HG02970 (cell line): ENCODE measurements at regions not wholly inside any gene's neighbourhood (a gene's known extent, or its start where the extent isn't known, plus 50 kb on each side); places are given as distances from the start of the nearest gene placed in this dataset.
"Not testable (repeated sequence)": the region's sequence is repeated elsewhere in the genome, so short reads cannot be mapped to it uniquely, and the experiment has no call there.

Experiments used
- ATAC-seq: cut with Tn5 transposase; IDR thresholded peaks from one replicate; pipeline ENCODE4 v1.9.1; 2021; ENCODE audit warnings: mild to moderate bottlenecking, moderate library complexity, moderate number of reproducible peaks; ENCODE audit not compliant: unreplicated experiment, low FRiP score

DNA sequence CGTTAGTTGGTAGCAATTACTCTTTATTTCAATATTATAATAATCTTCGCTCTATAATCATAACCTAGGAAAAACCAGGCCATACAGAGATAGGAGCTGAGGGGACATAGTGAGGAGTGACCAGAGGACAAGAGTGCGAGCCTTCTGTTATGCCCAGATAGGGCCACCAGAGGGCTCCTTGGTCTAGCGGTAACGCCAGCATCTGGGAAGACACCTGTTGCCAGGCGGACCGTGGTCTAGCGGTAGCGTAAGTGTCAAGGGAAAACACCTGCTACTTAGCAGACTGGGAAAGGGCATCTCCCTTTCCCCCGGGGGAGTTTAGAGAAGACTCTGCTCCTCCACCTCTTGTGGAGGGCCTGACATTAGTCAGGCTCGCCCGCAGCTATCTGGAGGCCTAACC is 1395.1 kb downstream of the ADGRL3 start:
- ATAC-seq: not testable (repeated sequence)

DNA sequence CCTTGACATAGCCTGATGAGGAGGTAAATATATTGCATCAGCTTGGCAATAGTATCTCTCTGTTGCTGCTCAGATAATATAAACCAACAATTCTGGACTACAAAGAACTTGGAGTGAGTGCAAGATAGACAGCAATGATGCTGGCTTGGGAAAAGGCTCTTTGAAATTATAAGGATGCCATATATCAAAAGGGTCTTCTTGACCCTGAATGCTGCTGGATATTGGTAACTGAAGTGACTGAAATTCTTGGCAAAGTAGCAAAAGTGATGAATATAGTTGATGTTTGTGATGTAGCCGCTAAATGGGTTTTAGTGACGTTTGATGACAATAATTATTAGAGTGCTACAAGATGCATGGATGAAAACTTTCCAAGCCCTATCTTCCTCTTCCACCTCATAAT is 1391.6 kb downstream of the ADGRL3 start:
- no peak for ATAC-seq

DNA sequence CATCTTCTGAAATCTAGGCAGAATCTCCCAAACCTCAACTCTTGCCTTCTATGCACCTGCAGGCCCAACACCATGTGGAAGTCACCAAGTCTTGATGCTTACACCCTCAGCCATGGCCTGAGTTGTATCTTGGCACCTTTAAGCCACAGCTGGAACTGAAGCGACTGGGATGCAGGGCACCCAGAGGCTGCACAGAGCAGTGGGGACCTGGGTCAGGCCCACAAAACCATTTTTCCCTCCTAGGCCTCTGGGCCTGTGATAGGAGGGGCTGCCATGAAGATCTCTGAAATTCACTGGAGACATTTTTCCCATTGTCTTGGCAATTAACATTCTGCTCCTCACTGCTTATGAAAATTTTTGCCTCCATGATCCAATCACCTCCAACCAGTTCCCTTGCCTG is 1388.5 kb downstream of the ADGRL3 start:
- ATAC-seq: no peak

DNA sequence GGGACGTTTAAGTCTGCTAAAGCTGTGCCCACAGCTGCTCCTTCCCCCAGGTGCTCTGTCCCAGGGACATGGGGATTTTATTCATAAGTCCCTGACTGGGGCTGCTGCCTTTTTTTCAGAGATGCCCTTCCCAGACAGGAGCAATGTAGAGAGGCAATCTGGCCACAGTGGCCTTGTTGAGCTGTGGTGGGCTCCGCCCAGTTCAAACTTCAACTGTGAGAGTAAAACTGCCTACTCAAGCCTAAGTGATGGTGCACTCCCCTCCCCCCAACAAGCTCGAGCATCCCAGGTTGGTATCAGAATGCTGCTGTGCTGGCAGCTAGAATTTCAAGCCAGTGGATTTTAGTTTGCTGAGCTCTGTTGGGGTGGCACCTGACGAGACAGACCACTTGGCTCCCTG is 1371.4 kb downstream of the ADGRL3 start:
- ATAC-seq: no peak

DNA sequence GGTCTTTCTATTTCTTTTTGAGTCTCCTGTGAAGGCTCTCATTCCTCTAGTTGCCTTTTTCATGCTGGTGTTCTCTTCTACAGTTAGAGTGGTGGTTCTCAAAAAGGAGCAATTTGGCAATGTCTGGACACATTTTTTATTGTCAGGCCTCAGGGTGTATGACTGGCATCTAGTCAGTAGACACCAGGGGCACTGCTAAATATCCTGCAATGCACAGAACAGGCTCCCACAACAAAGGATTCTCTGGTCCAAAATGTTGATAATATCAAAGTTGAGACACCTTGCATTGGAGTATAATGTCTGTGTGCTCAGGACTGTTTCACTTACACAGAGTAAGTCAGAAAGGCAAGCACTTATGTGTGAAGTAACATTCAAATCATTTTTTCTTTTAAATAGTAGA is 1360.7 kb downstream of the ADGRL3 start:
- ATAC-seq: no peak

DNA sequence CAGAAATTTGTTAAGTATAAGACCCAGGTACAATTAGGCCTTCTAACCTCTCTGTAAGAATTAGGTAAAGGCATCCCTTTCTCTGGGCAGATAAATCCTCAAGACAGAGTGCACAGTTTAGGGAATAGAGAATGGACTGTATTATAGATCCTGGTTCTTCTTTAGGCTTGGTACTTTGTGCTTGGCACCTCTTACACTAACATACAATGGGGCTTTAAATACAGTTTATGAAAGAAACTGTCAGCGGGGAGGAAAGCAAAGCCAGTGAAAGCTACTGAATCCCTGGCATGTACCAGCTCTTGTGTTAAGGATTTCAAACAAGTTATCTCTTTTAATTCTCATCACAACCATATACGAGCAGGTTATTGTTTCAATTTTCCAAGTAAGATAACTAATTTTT is 1350.0 kb downstream of the ADGRL3 start:
- no peak for ATAC-seq

DNA sequence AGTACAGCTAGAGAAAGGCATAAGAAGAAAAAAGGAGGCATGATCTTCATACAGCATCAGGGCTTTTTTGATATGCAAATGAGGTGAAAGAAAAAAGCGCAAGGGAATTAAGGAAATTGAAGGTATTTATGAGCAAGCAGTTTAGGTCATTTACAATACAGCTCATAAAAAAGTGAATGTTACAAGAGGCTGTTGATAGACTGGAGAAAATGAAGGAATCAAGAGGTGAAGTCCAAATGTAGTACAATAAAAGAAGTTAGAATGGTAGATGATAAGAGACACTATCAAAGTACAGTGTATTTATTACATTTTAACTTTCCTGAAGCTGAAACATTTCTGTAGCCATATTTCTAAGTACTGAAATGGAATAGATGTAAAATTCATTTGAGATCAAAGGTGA is 1349.5 kb downstream of the ADGRL3 start:
- no peak for ATAC-seq

DNA sequence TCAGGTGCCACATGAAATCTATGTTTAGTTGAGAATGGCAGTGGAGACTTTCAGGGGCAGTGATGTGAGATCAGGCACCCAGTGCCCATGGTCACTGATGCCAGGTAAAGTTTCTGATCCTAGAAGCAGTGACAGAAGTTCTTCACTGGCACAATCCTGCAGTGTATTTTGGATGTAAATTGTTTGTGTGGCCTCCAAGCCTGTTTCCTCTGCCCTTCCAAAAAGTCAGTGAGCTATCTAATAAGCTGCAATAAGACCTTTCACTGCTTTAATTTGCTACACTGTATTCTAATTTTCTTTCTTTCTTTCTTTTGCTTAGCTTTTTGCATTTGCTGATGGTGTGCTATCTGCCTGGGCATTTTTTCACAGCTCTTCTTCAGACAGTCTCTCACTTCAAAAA is 1348.6 kb downstream of the ADGRL3 start:
- ATAC-seq: no peak

DNA sequence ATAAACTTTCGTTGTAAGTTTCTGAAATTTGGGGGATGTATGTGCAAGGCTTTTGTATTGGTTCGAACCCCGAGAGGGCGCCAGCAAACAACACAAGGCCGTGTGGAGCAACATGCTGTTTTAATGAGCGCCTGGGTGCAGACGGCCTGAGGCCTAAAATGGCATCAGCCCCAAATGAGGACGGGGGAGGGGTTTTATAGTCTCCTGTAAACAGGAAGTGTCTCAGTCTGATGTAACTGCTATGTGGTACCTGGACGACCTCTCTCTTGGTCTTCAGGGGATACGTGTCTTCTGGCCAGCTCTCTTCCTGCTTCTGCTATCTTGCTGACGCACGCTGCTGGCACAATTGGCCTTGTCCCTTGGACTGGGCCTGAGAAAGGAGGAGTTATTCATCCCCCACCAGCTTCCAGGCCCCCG is 1348.0 kb downstream of the ADGRL3 start:
- no peak for ATAC-seq

DNA sequence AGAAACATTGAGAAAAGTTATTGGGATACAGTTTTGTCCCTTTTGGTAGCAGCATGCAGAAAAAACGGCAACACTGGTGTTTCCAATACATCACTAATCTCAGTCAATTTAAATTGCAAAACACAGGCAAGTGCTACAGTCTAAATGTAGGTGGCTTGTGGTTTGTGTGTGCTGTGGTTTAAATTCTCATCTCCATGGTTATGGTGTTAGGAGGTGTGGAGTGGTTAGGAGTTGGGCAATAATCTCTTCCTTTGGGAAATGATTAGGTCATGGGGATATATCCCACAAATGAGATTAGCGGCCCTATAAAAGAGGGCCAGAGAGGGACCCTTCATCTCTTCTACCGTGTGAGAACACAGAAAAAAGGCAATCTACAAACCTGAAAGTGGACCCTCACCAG is 1344.3 kb downstream of the ADGRL3 start:
- ATAC-seq: no peak

DNA sequence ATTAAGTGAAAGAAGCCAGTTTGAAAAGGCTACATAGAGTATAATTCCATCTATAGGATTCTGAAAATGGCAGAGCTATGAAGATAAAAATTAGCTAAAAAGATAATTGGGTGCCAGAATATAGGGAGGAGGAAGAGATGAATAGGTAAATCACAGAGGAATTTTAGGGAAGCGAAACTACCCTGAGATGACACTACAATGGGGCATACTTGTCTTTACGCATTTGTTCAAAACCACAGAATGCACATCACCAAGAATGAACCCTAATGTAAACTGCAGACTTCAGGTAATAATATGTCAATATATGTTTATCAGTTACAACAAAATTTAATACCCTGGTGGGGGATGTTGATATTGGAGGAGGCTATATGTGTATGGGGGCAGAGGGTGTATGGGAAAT is 1342.9 kb downstream of the ADGRL3 start:
- ATAC-seq: no peak

DNA sequence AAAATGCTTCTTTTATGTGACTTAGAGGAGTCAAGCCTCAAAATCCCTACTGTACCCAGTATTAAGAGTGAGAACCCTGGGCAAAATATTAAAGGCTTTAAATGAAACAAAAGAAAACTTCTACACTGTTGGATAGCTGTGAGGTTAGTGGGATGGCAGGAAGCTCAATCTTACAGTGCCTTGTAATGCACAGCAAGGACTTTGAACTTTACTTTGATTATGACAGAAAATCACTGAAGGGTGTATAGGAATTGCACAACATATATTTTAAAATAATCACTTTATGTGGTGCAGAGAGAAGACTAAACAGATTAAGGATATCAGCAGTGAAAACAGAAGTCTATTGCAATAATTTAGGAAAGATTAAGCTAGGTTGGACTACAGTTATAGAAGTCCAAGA is 1333.4 kb downstream of the ADGRL3 start:
- ATAC-seq: no peak

DNA sequence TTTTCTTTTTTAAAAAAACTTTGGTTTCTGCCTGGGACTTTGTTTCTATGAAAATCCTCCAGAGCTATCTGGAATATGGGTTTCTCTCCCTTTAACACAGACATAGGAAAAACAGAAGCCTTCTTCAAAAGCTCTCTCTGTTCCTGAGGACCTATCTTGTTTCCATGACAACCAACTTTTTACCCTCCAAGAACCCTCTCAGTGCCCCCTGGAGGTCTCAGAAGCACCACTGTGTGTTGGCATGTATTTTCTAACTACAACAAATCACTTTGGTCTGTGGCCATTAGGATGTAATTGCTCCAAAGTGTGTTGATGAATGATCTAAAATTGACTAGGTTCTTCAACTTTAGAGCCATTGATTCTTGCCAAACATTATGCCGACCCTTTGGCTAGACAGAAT is 1331.6 kb downstream of the ADGRL3 start:
- no peak for ATAC-seq

DNA sequence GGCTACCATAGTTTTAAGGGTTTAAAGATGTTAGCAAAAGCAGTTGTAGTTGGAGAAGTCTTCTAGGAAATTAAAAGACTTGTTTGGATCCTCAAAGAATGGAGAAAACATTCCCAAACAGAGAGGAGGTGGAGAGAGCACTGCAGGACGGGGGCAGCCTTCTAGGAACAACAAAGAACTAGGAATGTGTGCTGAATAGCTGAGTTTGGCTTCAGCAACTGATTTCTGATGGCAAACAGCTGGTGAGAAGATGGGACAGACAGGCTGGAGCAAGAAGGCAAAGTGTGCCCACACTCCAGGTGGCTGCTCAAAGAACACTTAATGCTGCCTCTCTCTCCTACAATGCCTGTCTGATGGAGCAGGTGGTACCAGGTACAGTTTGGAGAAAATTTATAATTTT is 1331.1 kb downstream of the ADGRL3 start:
- no peak for ATAC-seq

DNA sequence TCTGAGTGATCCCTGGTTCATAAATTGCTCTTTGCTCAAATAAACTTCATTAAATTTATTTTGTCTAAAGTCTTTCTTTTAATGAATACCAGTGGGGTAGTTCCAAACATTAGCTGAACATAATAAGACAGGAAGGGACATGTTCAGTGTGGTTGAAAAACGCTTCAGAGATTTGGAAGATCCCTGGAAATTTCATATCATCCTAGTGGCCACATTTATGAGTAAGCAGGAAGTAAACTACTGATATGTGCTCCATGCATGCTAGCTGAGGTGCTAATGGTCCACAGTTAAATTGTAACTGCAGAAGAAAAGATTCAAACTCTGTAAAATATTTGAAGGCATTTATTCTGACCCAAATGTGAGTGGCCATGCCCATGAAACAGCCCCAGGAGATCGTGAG is 1328.7 kb downstream of the ADGRL3 start:
- ATAC-seq: no peak

DNA sequence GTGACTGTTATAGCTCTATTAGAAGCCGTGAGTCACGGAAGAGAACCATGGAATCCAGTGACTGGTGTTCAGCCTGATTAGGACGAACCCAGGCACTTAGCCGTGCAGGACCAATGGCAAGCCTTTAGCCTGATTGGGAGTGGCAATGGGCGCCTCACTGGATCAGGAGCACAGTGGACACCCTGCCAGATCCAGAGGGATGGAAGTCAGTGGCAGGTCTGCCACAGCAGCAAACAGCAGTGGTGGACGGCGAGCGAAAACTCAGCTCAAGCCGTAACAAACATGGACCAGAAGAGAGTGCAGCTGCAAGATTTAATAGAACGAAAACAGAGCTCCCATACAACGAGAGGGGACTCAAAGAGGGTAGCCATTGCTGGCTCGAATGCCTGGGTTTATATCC is 1326.5 kb downstream of the ADGRL3 start:
- ATAC-seq: no peak

DNA sequence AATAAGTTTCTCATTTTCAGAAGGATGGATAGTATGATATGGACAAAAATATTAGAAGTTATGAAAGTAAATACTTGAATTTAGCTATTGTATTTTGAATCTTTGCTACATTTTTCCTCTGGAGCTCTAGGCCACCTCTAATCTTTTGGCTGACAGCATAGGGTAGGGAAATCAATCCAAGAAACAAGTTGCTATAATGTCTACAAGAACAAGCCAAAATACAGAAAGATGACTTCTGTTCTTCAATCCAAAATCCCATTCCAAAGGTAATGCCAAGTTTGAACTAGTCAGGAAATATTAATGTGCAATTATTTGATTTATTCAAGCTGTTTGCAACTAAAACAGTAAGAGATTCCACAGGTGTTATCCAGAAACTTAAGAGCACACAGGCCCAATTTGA is 1323.1 kb downstream of the ADGRL3 start:
- ATAC-seq: no peak

DNA sequence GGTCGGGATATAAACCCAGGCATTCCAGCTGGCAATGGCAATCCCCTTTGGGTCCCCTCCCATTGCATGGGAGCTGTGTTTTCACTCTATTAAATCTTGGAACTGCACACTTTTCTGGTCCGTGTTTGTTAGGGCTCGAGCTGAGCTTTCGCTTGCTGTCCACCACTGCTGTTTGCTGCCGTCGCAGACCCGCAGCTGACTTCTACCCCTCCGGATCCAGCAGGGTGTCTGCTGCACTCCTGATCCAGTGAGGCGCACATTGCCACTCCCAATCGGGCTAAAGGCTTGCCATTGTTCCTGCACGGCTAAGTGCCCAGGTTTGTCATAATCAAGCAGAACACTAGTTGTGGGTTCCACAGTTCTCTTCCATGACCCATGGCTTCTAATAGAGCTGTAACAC is 1322.1 kb downstream of the ADGRL3 start:
- ATAC-seq: no peak

DNA sequence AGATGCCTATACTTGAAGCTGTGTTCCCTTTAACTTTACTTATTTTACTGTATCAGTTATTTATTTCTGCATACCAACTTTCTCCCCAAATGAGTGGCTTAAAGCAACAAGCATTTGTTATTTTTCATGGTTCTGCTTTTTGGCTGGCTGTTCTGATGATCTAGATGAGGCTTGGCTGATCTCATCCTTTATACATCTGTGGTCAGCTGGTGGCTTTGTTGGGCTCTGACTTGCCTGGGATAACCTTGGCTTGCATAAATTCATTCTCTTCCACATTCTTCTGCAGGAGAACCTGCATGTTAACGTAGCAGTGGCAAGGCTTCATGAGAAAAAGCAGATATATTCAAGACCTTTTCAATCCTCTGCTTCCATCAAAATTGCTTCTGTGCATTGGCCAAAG is 1317.6 kb downstream of the ADGRL3 start:
- ATAC-seq: no peak

DNA sequence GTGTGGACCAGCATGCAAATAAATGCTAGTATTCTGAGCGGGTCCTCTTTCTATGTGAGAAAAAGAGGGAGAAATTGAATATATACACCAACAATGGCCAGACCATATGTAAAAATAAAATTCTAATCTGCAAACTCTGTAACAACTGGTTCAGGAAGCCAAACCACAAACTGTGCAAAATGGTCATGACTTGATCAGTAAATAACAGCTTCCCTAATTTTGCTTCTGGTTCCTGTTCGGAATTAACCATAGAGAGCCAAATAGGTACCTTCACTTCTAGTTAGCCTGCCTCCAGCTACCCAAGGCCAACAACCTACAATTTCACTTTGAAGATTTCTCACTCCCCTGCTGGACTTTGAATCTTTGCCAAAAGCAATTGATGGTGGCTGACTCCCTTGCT is 1313.2 kb downstream of the ADGRL3 start:
- ATAC-seq: no peak

DNA sequence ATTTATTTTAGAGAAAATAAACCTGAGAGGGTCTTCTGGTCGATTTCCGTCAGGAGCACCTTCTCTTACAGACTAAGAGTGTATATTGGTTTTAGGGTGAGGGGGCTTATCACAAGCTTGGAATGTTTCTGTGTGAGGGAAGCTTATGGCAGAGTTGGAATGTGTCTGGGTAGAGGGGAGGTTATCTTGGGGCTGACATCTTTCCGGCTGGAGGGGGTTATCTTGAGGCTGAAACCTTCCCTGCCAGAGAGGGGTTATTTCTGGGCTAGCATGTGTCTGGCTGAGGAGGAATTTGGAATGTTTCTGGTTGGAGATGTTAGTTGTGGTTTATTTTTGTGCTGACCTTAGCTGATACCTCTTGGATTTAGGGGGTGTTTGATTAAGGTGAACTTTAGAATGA is 1312.1 kb downstream of the ADGRL3 start:
- no peak for ATAC-seq

DNA sequence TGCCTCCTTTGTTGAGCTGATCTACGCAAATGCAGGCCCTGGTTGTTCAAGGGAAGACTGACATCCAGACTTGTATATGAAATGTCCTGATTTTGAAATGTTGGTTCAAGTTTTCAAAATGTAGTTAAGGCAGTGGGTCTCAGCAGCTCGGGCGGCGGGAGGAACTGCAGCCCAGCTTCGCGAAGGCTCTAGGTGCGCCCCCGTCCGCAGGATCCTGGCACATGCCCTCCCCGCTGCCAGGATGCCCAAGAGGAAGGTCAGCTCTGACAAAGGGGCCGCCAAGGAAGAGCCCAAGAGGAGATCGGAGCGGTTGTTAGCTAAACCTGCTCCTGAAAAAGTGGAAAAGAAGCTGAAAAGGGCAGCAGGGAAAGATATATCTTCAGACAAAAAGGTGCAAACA is 1310.1 kb downstream of the ADGRL3 start:
- ATAC-seq: no peak

DNA sequence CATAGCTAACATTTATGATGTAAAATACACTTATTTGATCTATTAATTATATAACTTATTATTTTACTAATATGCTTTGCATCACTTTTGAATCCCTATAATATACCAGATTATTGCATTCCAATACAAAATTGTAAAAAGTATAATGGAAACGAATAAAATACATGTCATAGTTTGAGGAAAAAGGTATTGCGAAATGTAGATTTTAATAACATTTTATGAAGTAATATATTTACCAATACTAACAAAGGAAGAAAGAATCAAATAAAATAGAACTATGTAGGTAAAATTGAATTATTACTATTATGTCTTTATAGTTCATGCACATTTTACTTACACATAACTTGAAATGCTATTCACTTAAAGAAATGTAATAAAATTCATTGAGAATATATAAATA is 1300.2 kb downstream of the ADGRL3 start:
- ATAC-seq: no peak

DNA sequence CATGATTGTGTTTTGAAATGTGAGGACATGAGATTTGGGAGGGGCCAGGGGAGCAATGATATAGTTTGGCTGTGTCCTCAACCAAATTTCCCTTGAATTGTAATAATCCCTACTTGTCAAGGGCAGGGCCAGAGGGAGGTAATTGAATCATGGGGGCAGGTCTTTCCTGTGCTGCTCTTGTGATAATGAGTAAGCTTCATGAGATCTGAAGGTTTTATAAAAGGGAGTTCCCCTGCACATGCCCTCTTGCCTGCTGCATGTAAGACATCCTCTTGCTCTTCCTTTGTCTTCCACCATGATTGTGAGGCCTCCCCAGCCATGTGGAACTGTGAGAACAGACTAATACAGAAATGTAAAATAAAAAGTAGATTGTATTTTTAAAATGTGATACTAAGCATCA is 1294.9 kb downstream of the ADGRL3 start:
- no peak for ATAC-seq
